Fibroblast of mammary gland (primary cell): ENCODE measurements at regions not wholly inside any gene's neighbourhood (a gene's known extent, or its start where the extent isn't known, plus 50 kb on each side); places are given as distances from the start of the nearest gene placed in this dataset.

Experiments used
- DNase-seq: peaks from one replicate; pipeline ENCODE4 v3.0.0-alpha.2; 2010; ENCODE audit warnings: low read depth
- H3K4me3 ChIP-seq: 2 replicates; pipeline ENCODE4 v1.5.1; 2011; ENCODE audit warnings: low read depth, mild to moderate bottlenecking, low read length, moderate library complexity; ENCODE audit not compliant: control insufficient read depth
- TF ChIP-seq, protein P1 (sequence below): conservative IDR thresholded peaks from 2 replicates; pipeline ENCODE4 v1.5.1; 2011; ENCODE audit warnings: low read depth, low read length, inconsistent platforms; ENCODE audit not compliant: control insufficient read depth, insufficient read depth

DNA sequence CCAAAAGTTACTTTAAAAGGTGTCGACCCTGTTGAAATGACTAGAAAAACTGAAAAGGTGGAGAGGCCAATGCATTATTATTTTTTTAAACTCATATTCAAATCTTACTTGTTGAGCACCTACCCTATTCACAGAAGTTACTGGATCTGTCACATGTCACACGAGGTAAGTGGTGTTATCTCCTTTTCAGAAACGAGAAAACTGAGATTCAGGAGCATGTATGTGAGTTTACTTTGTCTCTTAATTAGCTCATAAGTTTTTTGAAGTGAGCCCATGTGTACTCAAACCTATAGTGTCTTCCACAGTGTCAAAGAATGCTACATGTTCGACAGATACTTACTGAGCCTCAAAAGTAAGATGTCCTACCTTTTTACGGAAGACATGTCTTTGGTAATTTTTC lies 81.8 kb upstream of the EGLN3 start:
- no peak overlapping the region for H3K4me3 ChIP-seq
- no peak for DNase-seq
- TF ChIP-seq, protein P1, sequence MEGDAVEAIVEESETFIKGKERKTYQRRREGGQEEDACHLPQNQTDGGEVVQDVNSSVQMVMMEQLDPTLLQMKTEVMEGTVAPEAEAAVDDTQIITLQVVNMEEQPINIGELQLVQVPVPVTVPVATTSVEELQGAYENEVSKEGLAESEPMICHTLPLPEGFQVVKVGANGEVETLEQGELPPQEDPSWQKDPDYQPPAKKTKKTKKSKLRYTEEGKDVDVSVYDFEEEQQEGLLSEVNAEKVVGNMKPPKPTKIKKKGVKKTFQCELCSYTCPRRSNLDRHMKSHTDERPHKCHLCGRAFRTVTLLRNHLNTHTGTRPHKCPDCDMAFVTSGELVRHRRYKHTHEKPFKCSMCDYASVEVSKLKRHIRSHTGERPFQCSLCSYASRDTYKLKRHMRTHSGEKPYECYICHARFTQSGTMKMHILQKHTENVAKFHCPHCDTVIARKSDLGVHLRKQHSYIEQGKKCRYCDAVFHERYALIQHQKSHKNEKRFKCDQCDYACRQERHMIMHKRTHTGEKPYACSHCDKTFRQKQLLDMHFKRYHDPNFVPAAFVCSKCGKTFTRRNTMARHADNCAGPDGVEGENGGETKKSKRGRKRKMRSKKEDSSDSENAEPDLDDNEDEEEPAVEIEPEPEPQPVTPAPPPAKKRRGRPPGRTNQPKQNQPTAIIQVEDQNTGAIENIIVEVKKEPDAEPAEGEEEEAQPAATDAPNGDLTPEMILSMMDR, result no peak

DNA sequence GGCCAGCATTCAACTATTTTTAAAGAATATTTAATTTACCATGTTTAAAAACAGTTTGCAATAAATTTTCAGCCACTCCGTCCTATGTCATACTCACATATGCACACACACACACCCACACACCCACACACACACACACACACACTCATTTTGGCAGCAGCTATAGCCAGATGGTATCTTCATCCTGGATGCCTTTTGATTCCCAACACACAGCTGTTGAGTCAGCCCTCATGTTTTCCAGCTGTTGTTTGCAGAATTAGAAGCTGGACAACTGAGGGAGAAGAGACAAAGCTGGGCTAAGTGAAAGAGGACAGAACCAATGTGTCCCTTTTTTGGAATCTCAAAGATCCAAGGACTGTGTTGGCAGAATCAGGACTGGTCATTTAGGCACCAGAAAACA lies 80.0 kb upstream of the EGLN3 start:
- TF ChIP-seq, protein P1, result no peak
- peak; percentile 98 for DNase-seq

DNA sequence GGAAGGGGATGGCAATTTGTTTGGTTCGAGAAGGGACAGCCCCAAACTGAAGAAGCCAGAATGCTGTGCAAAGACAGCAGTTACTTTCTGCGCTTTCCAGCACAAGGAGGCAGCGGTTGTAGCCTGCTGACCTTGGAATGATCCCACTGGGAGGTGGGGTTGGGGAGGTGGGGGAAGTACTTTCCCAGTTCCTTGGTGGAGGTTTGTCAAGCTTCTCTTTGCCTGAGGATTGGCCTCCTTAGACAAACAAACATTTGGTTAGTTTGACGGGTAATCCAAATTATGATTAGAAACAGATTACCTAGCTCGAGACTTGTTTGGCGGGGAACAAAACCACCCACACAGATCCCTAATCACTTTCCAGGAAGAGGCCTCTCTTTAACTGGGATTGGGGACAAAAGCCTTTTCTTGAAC lies 79.1 kb upstream of the EGLN3 start:
- peak; percentile 97 for DNase-seq
- TF ChIP-seq, protein P1, result no peak
- H3K4me3 ChIP-seq, result no peak overlapping the region

More for the DNA sequence above, 80.0 kb upstream of the EGLN3 start:
- no peak overlapping the region for H3K4me3 ChIP-seq

DNA sequence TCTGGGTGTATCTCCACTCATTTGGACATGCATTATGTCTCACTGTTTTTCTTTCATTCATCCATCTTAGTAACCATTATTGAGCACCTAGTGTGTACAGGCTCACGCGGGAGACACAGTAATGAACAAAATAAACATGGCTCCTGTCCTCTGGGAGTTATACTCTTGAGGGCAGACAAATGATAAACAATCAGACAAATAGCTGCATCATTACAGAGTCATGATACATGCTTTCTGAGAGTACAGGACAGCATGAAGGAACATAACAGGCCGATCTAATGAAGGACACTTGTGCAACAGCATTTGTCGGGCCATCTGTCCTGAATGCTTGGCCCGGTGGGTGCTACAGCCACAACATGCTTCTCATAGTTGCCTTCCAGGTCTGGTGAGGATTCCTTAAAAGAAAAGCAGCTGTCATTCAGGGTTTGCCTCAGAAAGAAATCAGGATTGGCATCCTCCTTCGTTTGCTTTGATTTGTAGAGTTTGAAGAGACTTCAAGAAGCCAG lies 77.2 kb upstream of the EGLN3 start:
- DNase-seq, result peak; percentile 23
- no peak overlapping the region for H3K4me3 ChIP-seq
- TF ChIP-seq, protein P1, result no peak

DNA sequence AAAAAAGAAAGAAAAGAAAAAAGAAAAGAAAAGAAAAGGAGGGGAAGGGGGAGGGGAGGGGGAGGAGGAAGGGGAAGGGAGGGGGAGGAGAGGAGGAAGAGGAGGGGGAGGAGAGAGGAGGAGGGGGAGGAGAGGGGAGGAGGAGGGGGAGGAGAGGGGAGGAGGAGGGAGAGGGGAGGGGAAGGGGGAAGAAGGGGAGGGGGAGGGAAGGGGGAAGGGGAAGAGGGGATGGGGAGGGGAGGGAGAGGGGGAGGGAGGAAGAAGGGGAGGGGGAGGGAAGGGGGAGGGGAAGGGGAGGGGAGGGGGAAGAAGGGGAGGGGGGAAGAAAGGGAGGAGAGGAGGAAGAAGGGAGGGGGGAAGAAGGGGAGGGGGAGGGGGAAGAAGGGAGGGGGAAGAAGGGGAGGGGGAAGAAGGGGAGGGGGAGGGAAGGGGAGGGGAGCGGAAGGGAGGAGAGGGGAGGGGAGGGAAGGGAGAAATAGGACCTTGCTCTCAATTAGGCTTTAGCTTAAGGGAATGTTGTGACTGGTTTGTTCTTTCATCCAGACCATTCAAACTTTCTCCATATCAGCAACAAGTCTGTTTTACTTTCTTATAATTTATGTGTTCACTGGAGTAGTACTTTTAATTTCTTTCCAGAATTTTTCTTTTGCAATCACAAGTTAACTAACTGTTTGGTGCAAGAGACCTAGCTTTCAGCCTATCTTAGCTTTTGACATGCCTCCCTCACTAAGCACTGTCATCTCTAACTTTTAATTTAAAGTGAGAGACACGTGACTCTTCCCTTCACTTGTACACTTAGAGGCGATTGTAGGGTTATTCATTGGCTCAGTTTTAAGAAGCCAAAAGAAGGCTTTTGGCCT lies 76.5 kb upstream of the EGLN3 start:
- H3K4me3 ChIP-seq, result no peak overlapping the region
- no peak for DNase-seq
- TF ChIP-seq, protein P1, result no peak

DNA sequence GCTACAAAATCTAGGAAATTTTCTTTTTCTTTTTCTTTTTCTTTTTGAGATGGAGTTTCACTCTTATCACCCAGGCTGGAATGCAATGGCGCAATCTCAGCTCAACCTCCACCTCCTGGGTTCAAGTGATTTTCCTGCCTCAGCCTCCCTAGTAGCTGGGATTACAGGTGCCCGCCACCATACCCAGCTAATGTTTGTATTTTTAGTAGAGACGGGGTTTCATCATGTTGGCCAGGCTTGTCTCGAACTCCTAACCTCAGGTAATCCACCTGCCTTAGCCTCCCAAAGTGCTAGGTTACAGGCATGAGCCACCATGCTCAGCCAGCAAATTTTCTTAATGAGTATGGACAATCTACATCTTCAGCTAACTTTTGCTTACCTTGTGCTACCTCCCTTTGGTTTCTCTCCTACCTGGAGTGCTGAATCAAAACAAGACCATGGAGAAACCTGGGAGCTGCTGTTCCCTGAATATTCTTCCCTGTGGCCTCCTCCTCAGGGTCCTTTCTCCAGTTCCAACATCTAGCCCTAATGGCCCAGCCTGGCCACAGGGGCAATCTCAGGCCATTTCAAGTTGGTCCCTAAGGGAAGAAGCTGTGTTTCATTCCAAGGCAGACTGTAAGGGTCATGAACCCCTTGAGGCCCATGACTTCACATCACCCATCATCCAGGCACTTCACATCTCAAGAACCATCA lies 74.6 kb upstream of the EGLN3 start:
- no peak overlapping the region for H3K4me3 ChIP-seq
- TF ChIP-seq, protein P1, result no peak
- DNase-seq, result no peak
